ENCODE measurements at regions not wholly inside any gene's neighbourhood (a gene's known extent, or its start where the extent isn't known, plus 50 kb on each side); places are given as distances from the start of the nearest gene placed in this dataset.
"Not testable (repeated sequence)": the region's sequence is repeated elsewhere in the genome, so short reads cannot be mapped to it uniquely, and the experiment has no call there.

DNA sequence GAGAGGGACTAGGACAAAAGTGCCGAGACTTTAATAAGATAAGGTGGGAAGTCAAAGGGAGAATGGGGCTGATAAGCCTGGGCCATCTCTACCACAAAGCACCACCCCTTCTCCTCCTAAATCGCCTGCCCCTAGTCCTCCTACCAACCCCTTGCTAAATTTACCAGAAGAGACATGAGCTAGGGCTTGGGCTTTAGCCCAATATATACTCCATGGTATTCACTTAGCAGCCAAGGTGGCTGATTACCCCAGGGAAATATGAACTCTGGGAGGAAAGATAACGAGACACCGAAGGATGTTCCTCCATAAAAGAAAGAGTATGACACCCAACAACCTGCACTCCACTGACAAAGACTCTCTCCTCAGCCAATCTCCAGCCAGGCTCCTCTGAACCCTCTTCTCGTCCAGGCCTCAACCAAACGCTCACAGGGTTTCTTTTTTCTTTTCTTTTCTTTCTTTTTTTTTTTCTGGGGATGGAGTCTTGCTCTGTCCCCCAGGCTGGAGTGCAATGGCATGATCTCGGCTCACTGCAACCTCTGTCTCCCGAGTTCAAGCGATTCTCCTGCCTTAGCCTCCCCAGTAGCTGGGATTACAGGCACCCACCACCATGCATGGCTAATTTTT lies 610.2 kb downstream of the UQCRFS1 start:
- Mint-ChIP-seq H3K27me3 (no peaks in the 10 kb centered on the region), H3K4me3 (no peak overlapping the region), H3K4me1 (no peaks in the 10 kb centered on the region), H3K27ac (no peak overlapping the region), H3K36me3 (ENCODE audit: low read depth) (peaks cover 3% of the 10 kb centered on the region), H3K9me3 (peaks cover 14% of the 10 kb centered on the region)
- no peak for DNase-seq
- intact Hi-C loops (cut with micrococcal nuclease) = no loop called here

DNA sequence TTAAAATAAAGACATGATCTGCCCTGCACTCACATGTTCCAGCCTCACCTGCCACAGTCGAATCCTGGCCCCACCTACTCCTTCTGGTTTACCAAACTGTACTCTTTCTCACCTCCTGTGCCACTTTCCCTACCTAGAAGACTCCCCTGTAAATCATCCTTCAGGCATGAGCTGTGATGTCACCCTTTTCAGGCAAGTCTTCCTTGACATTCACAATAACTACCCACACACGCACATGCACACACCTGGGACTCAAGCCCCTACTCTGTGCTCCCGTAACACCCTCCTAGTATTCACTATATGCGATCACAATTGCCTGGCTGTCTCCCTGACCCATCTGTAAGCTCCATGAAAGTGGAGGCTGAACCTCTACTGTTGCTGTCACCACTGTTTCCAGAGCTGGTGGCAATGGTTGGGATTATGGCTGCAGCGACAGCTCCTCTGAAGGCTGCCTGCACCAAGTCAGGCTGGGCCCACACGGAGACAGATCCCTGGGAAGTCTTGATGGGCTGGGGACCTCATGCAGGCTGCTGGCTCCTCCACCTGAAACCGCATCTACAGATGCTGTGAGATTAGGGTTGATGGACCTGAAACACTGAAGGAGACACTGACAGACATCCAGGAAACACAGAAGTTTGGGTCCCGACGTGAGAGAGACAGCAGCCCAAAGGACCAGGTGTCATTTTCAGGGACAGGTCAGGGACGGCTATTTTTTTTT lies 611.1 kb downstream of the UQCRFS1 start:
- no peak for DNase-seq

DNA sequence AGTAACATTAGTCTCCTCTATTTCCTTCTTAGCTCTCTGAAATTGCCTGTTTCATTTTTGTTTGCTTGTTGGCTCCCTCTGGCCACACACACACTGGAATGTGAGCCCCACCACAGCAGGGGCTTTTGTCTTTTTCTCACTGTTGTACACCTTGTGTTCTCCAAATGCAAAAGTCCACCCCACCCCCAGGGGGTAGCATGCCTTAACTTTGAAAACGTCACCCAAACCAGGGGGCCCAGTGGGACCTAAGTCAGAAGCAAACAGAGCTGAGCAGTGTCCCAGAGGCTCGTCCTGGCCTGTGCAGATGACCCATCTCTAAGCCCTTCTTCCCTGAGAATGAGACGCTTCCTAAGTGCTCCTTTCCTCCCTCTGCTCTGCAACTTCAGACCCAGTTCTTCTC lies 614.1 kb downstream of the UQCRFS1 start:
- intact Hi-C loops (cut with micrococcal nuclease) = no loop called here
- peaks cover 3% of the 10 kb centered on the region for H3K9me3 Mint-ChIP-seq
- no peak for DNase-seq
- no peaks in the 10 kb centered on the region for H3K4me1 Mint-ChIP-seq
- no peaks in the 10 kb centered on the region for H3K27me3 Mint-ChIP-seq
- no peak overlapping the region for H3K4me3 Mint-ChIP-seq
- no peak overlapping the region for H3K27ac Mint-ChIP-seq
- no peaks in the 10 kb centered on the region for H3K36me3 Mint-ChIP-seq (ENCODE audit: low read depth)

More for the DNA sequence above, 611.1 kb downstream of the UQCRFS1 start:
- Mint-ChIP-seq H3K4me3 (no peak overlapping the region), H3K9me3 (peaks cover 12% of the 10 kb centered on the region), H3K27me3 (no peaks in the 10 kb centered on the region), H3K27ac (no peak overlapping the region), H3K4me1 (no peaks in the 10 kb centered on the region), H3K36me3 (ENCODE audit: low read depth) (peaks cover 3% of the 10 kb centered on the region)
- intact Hi-C loops (cut with micrococcal nuclease) = no loop called here

DNA sequence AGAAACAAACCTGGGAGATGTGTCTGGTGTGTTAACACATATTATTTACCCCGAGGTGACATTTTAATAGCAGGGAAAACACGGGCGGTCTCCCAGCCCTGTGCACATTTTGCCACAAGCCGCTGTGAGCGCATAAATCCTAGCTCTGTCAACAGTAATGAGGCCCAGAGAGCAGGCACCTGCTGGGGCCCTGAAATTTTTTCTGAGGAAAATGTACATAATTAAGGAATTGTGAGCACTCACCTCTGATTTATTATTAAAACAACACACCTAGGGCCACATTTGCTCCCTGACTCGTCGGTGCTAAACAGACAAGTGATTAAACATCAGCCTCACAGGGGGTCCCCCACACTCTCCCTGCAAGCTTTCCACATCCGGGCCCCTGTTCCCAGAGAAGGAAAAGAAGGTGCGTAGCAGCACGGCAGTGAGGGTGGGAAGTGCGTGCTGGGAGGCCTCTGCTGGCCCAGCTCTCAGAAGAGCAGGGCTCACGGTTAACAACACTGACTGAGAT lies 616.3 kb downstream of the UQCRFS1 start:
- Mint-ChIP-seq H3K4me3 (no peak overlapping the region), H3K27ac (no peak overlapping the region), H3K27me3 (no peaks in the 10 kb centered on the region), H3K4me1 (no peaks in the 10 kb centered on the region), H3K9me3 (no peaks in the 10 kb centered on the region), H3K36me3 (ENCODE audit: low read depth) (no peaks in the 10 kb centered on the region)
- intact Hi-C loops (cut with micrococcal nuclease) = no loop called here
- no peak for DNase-seq

DNA sequence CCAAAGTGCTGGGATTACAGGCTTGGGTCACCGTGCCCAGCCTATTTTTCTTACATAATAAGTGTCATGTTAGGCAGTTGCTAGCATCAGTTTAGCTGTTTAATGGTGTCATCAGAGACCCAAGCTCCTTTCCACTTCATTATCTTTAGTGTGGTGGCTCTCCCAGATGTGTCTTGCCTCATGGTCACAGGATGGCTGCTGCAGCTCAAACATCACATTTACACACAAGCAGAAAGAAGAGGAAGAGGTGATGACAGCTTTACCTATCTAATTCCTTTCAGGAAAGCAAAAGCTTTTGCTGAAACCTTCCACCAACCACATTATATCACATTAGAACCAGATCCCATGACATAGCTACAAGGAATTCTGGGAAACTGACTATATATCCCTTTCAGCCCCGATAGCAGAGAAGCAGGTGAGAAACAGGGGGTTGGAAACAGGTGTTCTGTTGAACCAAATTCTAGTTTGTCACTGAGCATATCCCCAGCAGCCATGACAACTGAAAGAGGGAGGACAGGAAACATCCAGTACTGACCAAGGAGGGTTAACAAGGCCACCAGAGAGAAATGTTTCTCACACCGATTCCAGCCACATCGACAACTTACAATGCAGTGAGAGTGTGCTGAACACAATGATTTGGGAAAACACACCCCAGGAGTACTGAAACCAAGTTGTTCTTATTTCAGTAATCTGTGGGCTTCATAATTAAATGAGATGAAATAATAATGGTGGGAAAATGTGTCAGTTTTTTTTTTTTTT lies 617.0 kb downstream of the UQCRFS1 start:
- Mint-ChIP-seq H3K4me3 (no peak overlapping the region), H3K27ac (no peak overlapping the region), H3K36me3 (ENCODE audit: low read depth) (no peaks in the 10 kb centered on the region), H3K9me3 (no peaks in the 10 kb centered on the region), H3K4me1 (no peaks in the 10 kb centered on the region), H3K27me3 (no peaks in the 10 kb centered on the region)
- intact Hi-C loops (cut with micrococcal nuclease) = no loop called here
- no peak for DNase-seq

DNA sequence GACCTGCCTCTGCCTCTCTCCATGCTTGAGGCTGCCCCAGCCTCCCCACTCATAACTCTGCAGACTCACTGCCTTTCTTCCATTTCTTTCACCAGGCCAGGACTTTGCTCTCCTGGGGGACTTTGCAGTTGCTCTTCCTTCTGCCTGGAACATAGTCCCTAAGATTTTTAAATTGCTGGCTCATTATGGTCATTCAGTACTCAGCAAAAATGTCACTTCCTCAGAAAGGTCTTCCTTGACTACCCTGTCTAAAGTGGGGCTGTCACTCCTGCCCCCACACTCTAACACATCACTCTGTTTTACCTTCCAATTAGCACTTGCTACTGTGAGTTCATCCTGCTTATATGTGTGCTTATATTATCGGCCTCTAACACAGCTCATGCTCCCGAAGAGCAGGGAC lies 618.2 kb downstream of the UQCRFS1 start:
- Mint-ChIP-seq H3K4me3 (no peak overlapping the region), H3K27ac (no peak overlapping the region), H3K36me3 (ENCODE audit: low read depth) (no peaks in the 10 kb centered on the region)

DNA sequence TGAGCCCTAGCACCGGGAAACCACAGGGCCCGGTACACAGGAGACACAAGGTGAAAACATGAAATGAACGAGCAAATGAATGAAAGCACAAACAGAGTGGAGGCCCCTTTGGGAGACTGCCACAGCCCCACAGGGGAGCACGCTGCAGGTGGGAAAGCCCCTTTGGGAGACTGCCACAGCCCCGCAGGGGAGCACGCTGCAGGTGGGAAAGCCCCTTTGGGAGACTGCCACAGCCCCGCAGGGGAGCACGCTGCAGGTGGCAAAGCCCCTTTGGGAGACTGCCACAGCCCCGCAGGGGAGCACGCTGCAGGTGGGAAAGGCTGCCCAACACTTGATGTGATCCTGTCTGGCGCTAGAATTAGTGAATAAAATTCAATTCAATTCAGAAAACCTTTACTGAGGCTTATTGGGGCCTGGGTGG lies 623.0 kb downstream of the UQCRFS1 start:
- H3K9me3 Mint-ChIP-seq; H3K4me1 Mint-ChIP-seq; H3K4me3 Mint-ChIP-seq; H3K27me3 Mint-ChIP-seq; intact Hi-C loops (cut with micrococcal nuclease); H3K27ac Mint-ChIP-seq; H3K36me3 Mint-ChIP-seq (ENCODE audit: low read depth): not testable (repeated sequence)
- peak; percentile 56 for DNase-seq

More for the DNA sequence above, 618.2 kb downstream of the UQCRFS1 start:
- peaks cover 1% of the 10 kb centered on the region for H3K4me1 Mint-ChIP-seq
- H3K9me3 Mint-ChIP-seq = no peaks in the 10 kb centered on the region
- no peaks in the 10 kb centered on the region for H3K27me3 Mint-ChIP-seq
- DNase-seq = no peak
- intact Hi-C loops (cut with micrococcal nuclease) = no loop called here

DNA sequence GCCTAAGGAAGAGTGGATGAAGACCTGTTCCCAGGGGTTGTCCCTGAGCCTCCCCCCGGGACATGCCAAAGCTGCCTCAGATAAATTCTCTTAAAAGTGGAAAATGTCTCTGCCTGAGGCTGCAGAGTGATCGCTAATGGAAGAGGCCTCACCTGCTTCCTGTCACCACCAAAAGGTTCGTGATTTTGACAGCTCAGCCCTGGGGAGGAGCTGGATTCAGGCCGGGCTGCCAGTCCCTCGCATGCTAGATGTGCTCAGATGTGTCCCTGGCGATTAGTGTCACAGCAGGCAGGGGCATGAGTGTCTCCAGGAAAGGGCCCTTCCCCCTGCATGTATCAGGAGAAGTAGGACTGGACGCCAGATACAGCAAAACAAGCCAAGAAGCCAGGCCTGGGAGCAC lies 626.5 kb downstream of the UQCRFS1 start:
- DNase-seq = no peak
- H3K27me3 Mint-ChIP-seq = no peaks in the 10 kb centered on the region
- H3K4me1 Mint-ChIP-seq = peaks cover 4% of the 10 kb centered on the region
- H3K27ac Mint-ChIP-seq = no peak overlapping the region
- H3K9me3 Mint-ChIP-seq = no peaks in the 10 kb centered on the region
- H3K36me3 Mint-ChIP-seq (ENCODE audit: low read depth) = no peaks in the 10 kb centered on the region
- no peak overlapping the region for H3K4me3 Mint-ChIP-seq
- intact Hi-C loops (cut with micrococcal nuclease) = no loop called here

DNA sequence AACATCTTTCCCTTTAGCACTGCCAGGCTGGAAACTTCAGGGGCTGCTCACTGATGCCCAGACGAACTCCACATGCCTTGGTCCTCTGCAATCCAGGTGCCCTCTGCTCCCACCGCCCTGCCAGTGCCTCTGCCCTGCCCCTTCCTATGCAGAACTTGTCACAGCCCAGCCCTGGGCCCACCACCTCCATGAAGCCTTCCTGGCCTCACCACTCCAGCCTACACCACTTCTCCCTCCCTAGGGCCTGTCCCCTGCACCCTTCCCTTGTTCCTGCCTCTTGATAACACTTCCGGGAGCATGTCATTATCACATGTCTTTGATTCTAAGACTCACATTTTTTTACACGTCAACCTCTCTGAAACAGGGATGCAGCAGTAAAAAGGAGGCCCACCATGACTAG lies 627.2 kb downstream of the UQCRFS1 start:
- Mint-ChIP-seq H3K27ac (no peak overlapping the region), H3K4me3 (no peak overlapping the region), H3K9me3 (no peaks in the 10 kb centered on the region), H3K27me3 (no peaks in the 10 kb centered on the region), H3K36me3 (ENCODE audit: low read depth) (no peaks in the 10 kb centered on the region), H3K4me1 (peaks cover 4% of the 10 kb centered on the region)
- DNase-seq = no peak
- intact Hi-C loops (cut with micrococcal nuclease) = no loop called here

DNA sequence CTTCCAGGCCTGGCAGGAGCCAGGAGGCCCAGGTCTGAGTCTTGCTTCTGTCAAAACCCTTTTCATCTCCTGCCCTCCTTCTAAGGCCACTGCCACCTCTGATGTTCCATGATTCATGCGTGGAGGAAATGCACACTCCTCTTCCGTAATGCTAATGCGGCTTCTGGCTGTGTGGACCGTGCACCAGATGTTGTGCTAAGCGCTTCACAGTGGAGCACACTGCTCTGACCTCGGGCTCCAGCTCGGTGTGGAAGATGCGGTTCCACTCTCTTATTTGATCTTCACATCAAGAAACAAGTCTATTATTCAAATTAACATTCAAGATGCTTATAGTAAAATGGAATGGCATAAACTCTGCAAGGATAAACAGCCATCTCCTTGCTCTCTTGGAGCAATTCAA lies 629.2 kb downstream of the UQCRFS1 start:
- H3K4me3 Mint-ChIP-seq = no peak overlapping the region
- intact Hi-C loops (cut with micrococcal nuclease) = no loop called here
- no peaks in the 10 kb centered on the region for H3K9me3 Mint-ChIP-seq
- H3K27ac Mint-ChIP-seq = no peak overlapping the region
- H3K36me3 Mint-ChIP-seq (ENCODE audit: low read depth) = no peaks in the 10 kb centered on the region
- no peaks in the 10 kb centered on the region for H3K27me3 Mint-ChIP-seq
- H3K4me1 Mint-ChIP-seq = no peaks in the 10 kb centered on the region
- no peak for DNase-seq

DNA sequence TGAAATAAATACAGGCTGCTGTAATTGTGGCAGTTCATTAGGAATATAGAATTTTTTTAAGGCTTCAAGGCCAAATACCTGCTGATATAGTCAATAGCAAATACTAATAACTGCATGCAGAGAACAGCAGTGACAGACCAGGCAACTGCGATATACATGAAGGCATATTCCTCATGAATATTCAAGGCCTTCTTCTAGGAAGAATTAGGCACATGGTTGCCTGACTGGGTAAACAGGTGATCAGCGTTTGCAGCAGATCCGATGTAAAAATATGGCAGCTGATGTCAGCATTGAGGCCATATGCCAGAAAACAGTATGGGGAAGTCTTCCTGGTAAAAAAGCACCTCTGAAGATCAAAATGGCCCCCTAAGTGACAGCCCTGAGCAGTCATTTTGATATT lies 629.7 kb downstream of the UQCRFS1 start:
- DNase-seq = no peak
- intact Hi-C loops (cut with micrococcal nuclease) = no loop called here
- Mint-ChIP-seq H3K36me3 (ENCODE audit: low read depth) (no peaks in the 10 kb centered on the region), H3K4me1 (no peaks in the 10 kb centered on the region), H3K27ac (no peak overlapping the region), H3K4me3 (no peak overlapping the region), H3K9me3 (no peaks in the 10 kb centered on the region), H3K27me3 (no peaks in the 10 kb centered on the region)

DNA sequence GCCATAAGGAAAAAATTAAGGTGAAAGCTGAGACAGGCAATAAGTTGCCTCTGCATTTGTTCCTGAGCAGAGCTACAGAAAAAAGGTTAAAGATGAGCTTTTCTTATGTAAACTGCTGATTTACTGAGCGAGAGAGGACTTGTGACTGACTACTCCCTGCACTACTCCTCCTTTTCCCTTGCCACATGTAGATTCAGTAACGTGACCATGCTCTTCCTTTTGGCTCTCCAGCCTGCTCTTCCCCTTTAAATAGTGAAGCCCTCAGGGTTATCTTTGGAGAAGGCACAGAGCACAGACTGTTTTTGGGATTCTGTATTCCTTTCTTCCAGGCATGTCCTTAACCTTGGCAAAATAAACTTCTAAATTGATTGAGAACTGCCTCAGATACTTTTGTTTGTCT lies 630.2 kb downstream of the UQCRFS1 start:
- intact Hi-C loops (cut with micrococcal nuclease) = no loop called here
- H3K27me3 Mint-ChIP-seq = no peaks in the 10 kb centered on the region
- no peaks in the 10 kb centered on the region for H3K9me3 Mint-ChIP-seq

DNA sequence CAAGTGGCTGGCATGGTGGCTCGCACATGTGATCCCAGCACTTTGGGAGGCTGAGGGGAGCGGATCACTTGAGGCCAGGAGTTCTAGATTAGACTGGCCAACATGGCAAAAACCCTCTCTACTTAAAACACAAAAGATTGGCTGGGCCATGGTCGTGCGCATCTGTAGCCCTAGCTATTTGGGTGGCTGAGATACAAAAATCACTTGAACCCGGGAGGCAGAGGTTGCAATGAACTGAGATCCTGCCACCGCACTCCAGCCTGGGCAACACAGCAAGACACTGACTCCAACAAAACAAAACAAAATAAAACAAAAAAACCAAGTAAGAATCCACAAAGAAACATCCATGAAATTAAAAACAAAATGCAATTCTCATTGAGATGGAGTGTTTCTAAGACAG lies 630.6 kb downstream of the UQCRFS1 start:
- DNase-seq = no peak
- no peaks in the 10 kb centered on the region for H3K4me1 Mint-ChIP-seq
- H3K4me3 Mint-ChIP-seq = no peak overlapping the region
- no peaks in the 10 kb centered on the region for H3K9me3 Mint-ChIP-seq
- intact Hi-C loops (cut with micrococcal nuclease) = no loop called here
- no peaks in the 10 kb centered on the region for H3K27me3 Mint-ChIP-seq
- no peak overlapping the region for H3K27ac Mint-ChIP-seq
- no peaks in the 10 kb centered on the region for H3K36me3 Mint-ChIP-seq (ENCODE audit: low read depth)

More for the DNA sequence above, 630.2 kb downstream of the UQCRFS1 start:
- Mint-ChIP-seq H3K4me3 (no peak overlapping the region), H3K4me1 (no peaks in the 10 kb centered on the region), H3K27ac (no peak overlapping the region), H3K36me3 (ENCODE audit: low read depth) (no peaks in the 10 kb centered on the region)
- no peak for DNase-seq

DNA sequence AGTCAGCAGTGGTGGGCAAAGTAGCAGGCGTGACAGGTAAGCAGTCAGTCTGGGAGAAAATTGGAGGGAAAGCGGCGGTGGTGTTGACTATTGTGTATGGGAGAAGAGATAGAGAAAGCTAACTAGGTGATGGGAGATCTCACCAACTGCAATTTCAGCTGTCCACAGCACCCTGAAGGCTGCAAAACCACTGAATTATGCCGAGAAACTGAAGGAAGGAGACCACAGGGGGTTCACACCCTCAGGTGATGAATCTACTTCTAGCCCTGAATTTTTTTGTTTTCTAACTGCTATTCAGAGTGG lies 631.5 kb downstream of the UQCRFS1 start:
- Mint-ChIP-seq H3K4me1 (no peaks in the 10 kb centered on the region), H3K27me3 (no peaks in the 10 kb centered on the region), H3K27ac (no peak overlapping the region), H3K36me3 (ENCODE audit: low read depth) (no peaks in the 10 kb centered on the region), H3K9me3 (no peaks in the 10 kb centered on the region), H3K4me3 (no peak overlapping the region)
- intact Hi-C loops (cut with micrococcal nuclease) = no loop called here
- DNase-seq = no peak

Data from activated CD4-positive, alpha-beta T cell treated with anti-CD3 and anti-CD28 coated beads, Interleukin-2, amount 10 ng/mL, durations not matched to agents 24 days and 14 days (primary cell).